Central memory CD4-positive, alpha-beta T cell (primary cell): ENCODE measurements at regions not wholly inside any gene's neighbourhood (a gene's known extent, or its start where the extent isn't known, plus 50 kb on each side); places are given as distances from the start of the nearest gene placed in this dataset.

Source experiments
- DNase-seq: peaks from one replicate; pipeline ENCODE4 v3.0.0; 2022

DNA sequence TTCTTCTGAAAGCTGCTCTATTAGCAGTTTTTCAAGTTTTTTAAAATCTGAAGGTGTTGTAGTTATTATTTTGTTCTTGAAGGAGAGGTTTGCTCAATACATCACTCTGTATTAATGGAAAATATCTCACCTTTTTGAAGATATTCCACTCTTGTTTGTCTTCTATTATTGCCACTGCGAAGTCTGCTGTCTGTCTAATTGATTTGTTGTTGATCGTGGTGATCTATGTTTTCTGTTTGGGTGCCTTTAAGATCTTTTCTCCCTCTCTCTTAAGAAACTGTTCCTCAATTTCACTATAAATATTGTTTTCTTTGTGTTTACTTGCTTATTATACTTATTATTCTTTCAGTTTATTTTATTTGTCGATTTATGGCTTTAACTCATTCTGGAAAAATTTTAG lies 64.9 kb upstream of the FZD8 start:
- DNase-seq, result no peak

DNA sequence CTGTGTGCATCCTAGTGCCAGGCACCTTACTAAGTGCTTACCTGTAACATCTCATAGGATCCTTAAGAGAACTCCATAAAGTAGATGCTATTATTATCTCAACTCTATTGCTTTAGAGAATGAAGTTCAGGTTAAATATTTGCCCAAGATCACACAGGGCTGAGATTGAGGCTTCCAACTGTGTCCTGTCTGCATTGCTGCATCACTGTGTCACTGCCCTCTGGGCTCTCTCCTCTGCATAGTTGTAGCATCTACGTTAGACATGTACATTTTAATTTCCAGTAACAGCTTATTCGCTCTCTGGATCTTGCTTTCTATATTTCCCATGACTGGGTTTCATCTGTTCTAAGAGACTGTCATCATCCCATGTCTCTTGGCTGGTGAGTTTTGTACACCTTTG lies 63.6 kb upstream of the FZD8 start:
- no peak for DNase-seq

DNA sequence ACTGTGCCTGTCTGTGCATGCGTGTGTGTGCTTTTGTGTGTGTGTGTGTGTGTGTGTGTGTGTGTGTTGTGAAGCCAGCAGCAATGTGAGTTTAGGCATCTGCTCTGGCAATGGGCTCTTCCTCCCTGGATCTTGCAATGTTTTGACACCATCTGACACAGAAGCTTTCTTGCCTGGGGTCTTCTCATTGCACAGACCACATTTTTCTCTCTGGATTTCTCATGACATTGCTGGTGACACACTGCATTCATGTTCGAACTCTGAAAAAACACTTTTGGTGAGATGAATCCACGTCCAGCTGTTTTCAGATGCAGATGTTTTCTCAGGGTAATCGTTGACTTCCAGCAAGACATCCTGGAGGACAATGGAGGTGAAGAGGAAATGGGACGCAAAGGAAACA lies 63.0 kb upstream of the FZD8 start:
- DNase-seq, result no peak

DNA sequence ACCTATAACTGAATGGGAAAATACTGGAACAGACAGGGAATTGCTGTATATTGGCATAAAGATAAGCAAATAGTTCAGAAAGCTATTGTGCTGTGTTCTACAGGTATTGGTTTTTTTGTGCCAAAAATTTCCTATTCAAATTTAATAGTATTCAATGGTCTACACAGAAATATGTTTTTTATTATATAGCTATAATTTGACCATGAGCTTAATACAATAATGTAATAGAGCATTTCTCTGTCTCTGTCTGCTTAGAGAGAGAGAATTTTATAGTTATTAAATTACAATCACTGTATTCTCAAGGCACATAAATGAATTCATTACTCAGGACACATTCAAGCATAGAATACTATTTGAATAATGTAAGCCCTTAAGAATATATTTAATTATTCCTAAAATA lies 62.3 kb upstream of the FZD8 start:
- no peak for DNase-seq

DNA sequence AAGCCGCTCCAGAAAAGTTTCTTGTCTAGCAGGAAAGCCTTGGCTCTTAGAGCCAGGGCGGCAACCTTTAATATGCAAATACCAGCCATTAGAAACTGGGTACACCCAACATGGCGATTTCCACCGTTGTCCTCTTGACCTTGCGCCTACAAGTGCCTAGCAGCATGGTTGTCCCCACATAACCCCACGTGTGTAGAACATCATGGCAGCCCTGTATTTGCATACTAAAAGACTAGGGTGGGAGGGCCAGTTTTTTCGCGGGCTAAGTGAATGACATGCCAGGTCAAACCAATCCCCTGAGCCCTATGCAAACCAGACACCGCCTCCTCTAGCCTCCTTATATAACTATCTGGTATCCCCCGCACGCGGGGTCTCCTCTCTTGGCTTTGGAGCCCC lies 58.4 kb upstream of the FZD8 start:
- DNase-seq, result no peak

DNA sequence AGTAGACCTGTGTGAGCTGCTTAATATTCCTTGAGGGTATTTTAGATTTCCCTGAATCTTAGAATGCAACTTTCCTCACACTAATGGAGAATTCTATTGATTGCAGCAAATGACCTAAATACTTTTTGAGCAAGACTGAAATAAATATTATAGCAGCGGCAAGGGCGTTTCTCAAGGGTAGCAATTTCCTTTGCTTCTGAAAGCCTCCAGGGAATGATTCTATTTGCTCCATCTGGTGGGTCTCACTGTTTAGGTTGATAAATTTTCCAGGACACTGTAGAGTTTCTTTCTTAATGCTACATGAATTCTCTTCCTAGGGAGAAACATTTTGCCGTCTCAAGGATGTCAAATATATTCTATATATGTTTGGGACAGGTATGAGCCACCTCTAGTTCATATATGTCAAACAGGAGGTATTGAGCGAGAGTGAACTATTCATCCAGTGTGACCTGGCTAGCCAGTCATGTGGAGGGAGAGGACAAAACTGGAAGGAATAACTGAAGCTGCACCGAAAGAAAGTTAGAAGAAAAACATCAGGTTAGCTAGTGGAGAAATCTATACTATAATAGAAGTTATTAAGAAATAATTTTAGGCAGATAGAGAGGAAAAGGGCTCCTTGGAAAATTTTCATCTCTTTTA lies 57.9 kb upstream of the FZD8 start:
- DNase-seq, result no peak

DNA sequence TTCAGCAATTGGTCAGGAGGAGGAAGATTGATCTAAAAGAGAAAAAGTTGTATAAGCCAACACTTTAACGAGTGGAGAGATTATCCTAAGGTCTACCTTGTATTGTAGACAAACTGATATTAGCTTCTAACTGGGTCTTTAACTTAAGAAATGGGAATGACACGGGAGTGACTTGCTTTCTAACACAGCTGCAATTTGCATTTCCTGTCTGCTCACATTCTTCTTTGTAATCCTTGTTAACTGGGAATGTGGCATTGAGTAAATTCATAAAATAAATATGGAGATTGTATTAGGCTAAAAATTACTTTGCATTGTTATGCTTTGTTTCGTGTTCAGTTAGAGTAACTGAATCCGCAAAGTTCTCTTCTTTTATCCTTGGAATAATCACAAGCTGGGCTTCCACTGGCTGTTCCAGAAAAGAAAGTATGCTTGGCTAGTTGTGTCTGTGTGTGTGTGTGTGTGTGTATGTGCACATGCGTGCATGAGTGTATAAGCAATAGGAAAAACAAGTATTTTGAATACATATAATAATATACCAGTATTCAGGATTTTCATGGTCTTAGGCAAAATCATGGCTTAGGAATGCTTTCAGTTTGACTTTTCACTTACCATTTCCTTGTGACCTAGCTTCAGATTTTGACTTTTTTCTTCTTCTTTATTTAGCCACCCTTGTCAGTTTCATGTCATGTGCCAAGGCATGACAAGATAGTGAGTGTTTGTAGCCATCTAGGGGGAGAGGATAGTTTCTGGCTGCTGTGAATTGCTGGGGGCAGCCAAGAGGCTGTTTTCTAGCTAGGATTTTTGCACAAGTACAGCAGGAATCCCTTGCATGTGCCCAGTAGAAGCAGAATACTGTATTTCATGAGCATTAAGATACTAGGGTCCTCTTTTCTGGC lies 54.5 kb upstream of the FZD8 start:
- DNase-seq, result no peak

DNA sequence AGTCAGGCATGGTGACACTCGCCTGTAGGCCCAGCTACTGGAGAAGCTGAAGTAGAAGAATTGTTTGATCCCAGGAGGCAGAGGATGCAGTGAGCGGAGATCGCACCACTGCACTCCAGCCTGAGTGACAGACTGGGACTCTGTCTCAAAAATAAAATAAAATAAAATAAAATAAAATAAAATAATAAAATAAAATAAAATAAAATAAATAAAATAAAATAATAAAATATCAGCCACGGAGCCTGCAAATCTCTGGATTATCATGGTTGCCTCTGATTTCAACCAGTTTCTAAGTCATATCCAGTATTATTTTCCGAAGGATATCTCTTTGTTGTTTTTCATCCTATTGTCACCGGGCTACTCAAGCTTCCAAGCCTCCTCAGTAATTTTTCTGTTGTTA lies 51.7 kb upstream of the FZD8 start:
- DNase-seq, result no peak
